BE2C (cell line): ENCODE measurements at regions not wholly inside any gene's neighbourhood (a gene's known extent, or its start where the extent isn't known, plus 50 kb on each side); places are given as distances from the start of the nearest gene placed in this dataset.

ENCODE experiments used
- DNase-seq: peaks from one replicate; pipeline ENCODE4 v3.0.0-alpha.2; 2020
- H3K27me3 ChIP-seq: fragments of 250-450 bp; sonication (Bioruptor Pico); 2 replicates; pipeline ENCODE4 v1.5.1; 2020; ENCODE audit warnings: mild to moderate bottlenecking
- H3K36me3 ChIP-seq: fragments of 250-450 bp; sonication (Bioruptor Pico); 2 replicates; pipeline ENCODE4 v1.5.1; 2020; ENCODE audit warnings: mild to moderate bottlenecking
- H3K4me1 ChIP-seq: fragments of 250-450 bp; sonication (Bioruptor Pico); 2 replicates; pipeline ENCODE4 v1.5.1; 2020
- H3K4me3 ChIP-seq: 2 replicates; pipeline ENCODE4 v1.5.1; 2011; ENCODE audit warnings: low read depth, low read length
- H3K9me3 ChIP-seq: fragments of 250-450 bp; sonication (Bioruptor Pico); 2 replicates; pipeline ENCODE4 v1.5.1; 2020
- CTCF ChIP-seq: IDR thresholded peaks from 2 replicates; pipeline ENCODE4 v1.5.1; 2012; ENCODE audit warnings: mild to moderate bottlenecking, low read depth, low read length

- H3K36me3 ChIP-seq = no peaks in the 10 kb centered on the region
- H3K4me3 ChIP-seq = no peak overlapping the region
- no peak for TF ChIP-seq CTCF
- H3K9me3 ChIP-seq = no peaks in the 10 kb centered on the region
- H3K4me1 ChIP-seq = no peaks in the 10 kb centered on the region
- no peaks in the 10 kb centered on the region for H3K27me3 ChIP-seq
- no peak for DNase-seq
Observed at GRCh38 chr10:2867788-2868299, 199.5 kb upstream of the PFKP start.

- no peak for TF ChIP-seq CTCF
- Histone ChIP-seq H3K36me3 (no peaks in the 10 kb centered on the region), H3K4me1 (no peaks in the 10 kb centered on the region), H3K4me3 (no peak overlapping the region), H3K27me3 (no peaks in the 10 kb centered on the region), H3K9me3 (no peaks in the 10 kb centered on the region)
- DNase-seq = no peak
Observed at GRCh38 chr10:2866569-2866968, 200.8 kb upstream of the PFKP start.

- no peaks in the 10 kb centered on the region for H3K27me3 ChIP-seq
- no peak overlapping the region for H3K4me3 ChIP-seq
- TF ChIP-seq CTCF = no peak
- H3K4me1 ChIP-seq = no peaks in the 10 kb centered on the region
- no peaks in the 10 kb centered on the region for H3K9me3 ChIP-seq
- no peaks in the 10 kb centered on the region for H3K36me3 ChIP-seq
- no peak for DNase-seq
Observed at GRCh38 chr10:2861632-2862210, 205.6 kb upstream of the PFKP start.

GRCh38 chr10:2858452-2858851 lies 208.9 kb upstream of the PFKP start:
- no peak for DNase-seq
- Histone ChIP-seq H3K27me3 (no peaks in the 10 kb centered on the region), H3K36me3 (no peaks in the 10 kb centered on the region), H3K9me3 (no peaks in the 10 kb centered on the region), H3K4me1 (no peaks in the 10 kb centered on the region), H3K4me3 (no peak overlapping the region)
- no peak for TF ChIP-seq CTCF

DNA sequence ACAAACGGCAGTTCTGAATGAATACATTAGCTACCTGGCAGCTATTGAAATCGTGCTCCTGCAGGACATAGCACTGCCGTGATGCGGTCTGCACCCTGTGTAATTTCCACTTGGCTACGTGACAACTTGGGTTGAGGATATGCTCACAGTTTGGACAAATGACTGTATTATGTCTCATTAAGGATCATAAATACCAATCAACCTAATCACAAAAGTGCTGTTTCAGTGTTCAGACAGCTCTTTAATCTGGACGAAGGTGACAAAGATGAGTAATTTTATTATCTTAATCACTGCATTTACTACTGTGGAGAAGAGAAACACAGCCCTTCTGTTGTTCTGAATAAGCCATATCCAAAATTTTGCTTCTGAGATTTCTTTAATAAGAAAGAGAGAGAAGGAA lies 210.8 kb upstream of the PFKP start:
- no peak for TF ChIP-seq CTCF
- no peaks in the 10 kb centered on the region for H3K36me3 ChIP-seq
- no peak for DNase-seq
- H3K9me3 ChIP-seq = no peaks in the 10 kb centered on the region
- H3K4me1 ChIP-seq = no peaks in the 10 kb centered on the region
- no peaks in the 10 kb centered on the region for H3K27me3 ChIP-seq
- H3K4me3 ChIP-seq = no peak overlapping the region

DNA sequence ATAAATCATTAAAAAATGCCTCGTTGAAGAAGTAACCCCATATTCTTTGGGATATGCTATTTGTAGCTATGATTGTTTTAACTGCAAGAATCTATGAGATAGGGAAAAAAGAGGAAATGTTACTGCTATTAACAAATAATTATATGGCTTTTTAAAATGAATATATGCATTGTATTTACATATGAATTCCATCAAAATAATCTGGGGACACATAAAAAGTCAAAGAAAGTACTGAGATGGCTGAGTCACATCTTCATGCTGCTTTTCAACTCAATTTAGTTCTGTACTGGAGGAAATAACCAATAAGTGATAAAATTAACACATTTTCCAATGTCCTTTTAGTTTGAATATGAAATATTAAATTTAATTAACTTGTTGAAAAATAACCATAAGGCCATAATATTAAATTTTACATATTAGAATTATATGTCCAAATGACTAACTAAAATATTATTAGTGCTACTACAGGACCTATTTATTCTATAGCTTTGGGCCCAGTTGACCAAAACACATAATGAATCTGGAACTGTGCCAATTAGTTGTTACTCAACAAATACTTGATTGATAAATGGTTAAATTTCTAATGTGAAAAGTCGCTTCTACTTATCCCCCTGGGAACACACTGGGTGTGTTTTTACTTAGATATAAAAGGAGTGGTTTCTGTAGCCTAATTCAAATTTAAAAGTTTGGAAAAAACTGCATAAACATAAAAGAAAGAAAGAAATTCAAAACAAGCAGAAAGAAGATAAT lies 214.6 kb upstream of the PFKP start:
- Histone ChIP-seq H3K27me3 (no peaks in the 10 kb centered on the region), H3K4me1 (no peaks in the 10 kb centered on the region), H3K4me3 (no peak overlapping the region), H3K36me3 (no peaks in the 10 kb centered on the region), H3K9me3 (no peaks in the 10 kb centered on the region)
- TF ChIP-seq CTCF = no peak
- no peak for DNase-seq
